Suprapubic skin (tissue), 4 donors: ENCODE measurements at regions not wholly inside any gene's neighbourhood (a gene's known extent, or its start where the extent isn't known, plus 50 kb on each side); places are given as distances from the start of the nearest gene placed in this dataset.

ENCODE experiments used
- DNase-seq, 2 donors: peaks; one replicate each; pipeline ENCODE4 v3.0.0-alpha.2; 2019; ENCODE audit warnings: low spot score in 2 of 2
- H3K27ac ChIP-seq: fragments of 200-600 bp; sonication (generic); one replicate; pipeline ENCODE4 v1.5.1; 2019
- H3K27me3 ChIP-seq: fragments of 200-600 bp; sonication (generic); one replicate; pipeline ENCODE4 v1.5.1; 2019
- H3K36me3 ChIP-seq: fragments of 200-600 bp; sonication (generic); one replicate; pipeline ENCODE4 v1.5.1; 2019
- H3K4me1 ChIP-seq: fragments of 200-600 bp; sonication (generic); one replicate; pipeline ENCODE4 v1.5.1; 2019
- H3K4me3 ChIP-seq: fragments of 200-600 bp; sonication (generic); one replicate; pipeline ENCODE4 v1.5.1; 2019; ENCODE audit warnings: mild to moderate bottlenecking
- H3K9me3 ChIP-seq: fragments of 200-600 bp; sonication (generic); one replicate; pipeline ENCODE4 v1.5.1; 2019
- EP300 ChIP-seq: sonication (generic); formaldehyde crosslinking; IDR thresholded peaks from one replicate; pipeline ENCODE4 v1.6.1; 2017; ENCODE audit warnings: antibody characterized with exemption
- POLR2A ChIP-seq, 2 donors: fragments of 450-650 bp; IDR thresholded peaks; one replicate each; pipeline ENCODE4 v1.6.1; 2017; ENCODE audit warnings: antibody characterized with exemption in 2 of 2, mild to moderate bottlenecking in 2 of 2, moderate library complexity in 2 of 2
- POLR2AphosphoS5 ChIP-seq, 3 donors: sonication (generic); formaldehyde crosslinking; IDR thresholded peaks; one replicate each; pipeline ENCODE4 v1.6.1; 2017; ENCODE audit warnings: antibody characterized with exemption in 3 of 3
- WGBS: methylation state at CpG from one replicate; pipeline ENCODE4 v1.1.5; 2018; 5-methylcytosine and 5-hydroxymethylcytosine counted together
- TF ChIP-seq, protein P1 (sequence below), 2 donors: fragments of 200-600 bp in 1 of 2; fragments of 450-650 bp in 1 of 2; sonication (generic) in 1 of 2; IDR thresholded peaks; one replicate each; pipeline ENCODE4 v1.5.1; 2016 to 2019; ENCODE audit warnings: antibody characterized with exemption in 2 of 2, mild to moderate bottlenecking in 1 of 2, moderate library complexity in 1 of 2

DNA sequence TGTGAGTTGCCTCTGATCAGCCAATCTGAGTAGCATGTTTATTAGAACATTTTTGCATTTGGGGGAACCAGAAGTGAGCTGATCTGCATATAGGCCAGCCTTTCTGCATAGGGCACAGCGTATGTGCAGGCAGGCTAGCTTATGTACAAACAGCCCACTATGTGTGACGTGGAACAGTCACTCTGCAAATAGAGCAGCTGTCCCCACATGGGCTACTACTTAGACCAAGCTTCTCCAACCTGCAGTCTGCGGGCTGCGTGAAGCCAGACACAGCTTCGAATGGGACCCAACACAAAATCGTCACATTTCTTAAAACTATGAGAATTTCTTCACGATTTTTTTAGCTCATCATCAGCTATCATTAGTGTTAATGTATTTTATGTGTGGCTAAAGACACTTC, 134.1 kb upstream of the FAM20C start:
- Histone ChIP-seq H3K27me3 (no peaks in the 10 kb centered on the region), H3K36me3 (no peaks in the 10 kb centered on the region), H3K4me3 (no peak overlapping the region), H3K4me1 (peaks cover 5% of the 10 kb centered on the region), H3K9me3 (no peaks in the 10 kb centered on the region), H3K27ac (no peak overlapping the region)
- WGBS = 85% methylated on average over 7 of the region's 7 CpGs
- DNase-seq = peak in 1 of 2 donors; percentile 35
- TF ChIP-seq POLR2AphosphoS5 (IDR thresholded peaks at IDR 0.05) = no peak

DNA sequence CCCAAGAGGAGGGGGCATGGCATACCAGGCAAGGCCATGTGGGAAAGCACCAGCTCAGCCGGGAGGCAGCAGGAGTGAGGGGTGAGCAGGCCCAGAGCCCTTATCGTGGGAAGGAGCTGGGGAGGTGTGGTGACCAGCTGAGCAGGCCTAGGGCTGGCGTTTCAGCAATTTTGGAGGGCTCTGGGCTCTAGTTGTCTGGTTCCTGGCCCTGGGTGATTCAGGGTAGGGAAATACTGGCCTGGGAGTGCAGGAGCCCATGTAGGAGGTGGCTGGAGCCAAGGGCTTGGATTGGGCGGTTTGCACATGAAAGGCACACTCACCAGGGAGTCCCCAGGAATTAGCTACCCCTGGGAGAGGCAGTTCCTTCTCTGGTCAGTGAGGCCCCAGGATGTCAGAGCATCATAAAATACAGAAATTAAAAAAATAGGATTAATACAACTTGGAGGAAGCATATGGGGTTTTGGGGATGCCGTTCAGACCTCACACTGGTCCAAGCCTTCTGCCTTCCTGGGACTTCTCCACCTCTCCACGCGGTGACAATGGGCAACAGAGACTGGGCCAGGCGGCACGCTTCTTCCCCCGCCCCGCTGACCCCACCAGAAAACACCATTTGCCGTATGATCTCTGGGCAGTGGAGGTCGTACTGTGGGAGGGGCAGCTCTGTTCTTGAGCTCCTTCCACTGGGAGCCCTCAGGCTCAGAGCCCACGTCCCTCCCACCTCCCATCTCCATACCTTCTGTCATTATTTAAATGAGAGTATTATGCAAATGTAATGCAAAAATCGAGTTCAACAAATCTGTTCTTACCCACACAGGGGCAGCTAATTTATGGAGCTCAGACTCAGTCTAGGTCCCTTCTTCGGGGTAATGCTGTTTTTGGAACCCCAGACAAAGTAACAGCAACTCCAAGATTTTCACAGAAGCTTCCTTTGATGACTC, 133.0 kb upstream of the FAM20C start:
- H3K4me1 ChIP-seq = peaks cover 8% of the 10 kb centered on the region
- no peak overlapping the region for H3K4me3 ChIP-seq
- H3K9me3 ChIP-seq = no peaks in the 10 kb centered on the region
- peak in 1 of 2 donors; percentile 55 for DNase-seq
- no peaks in the 10 kb centered on the region for H3K27me3 ChIP-seq
- TF ChIP-seq, protein P1, sequence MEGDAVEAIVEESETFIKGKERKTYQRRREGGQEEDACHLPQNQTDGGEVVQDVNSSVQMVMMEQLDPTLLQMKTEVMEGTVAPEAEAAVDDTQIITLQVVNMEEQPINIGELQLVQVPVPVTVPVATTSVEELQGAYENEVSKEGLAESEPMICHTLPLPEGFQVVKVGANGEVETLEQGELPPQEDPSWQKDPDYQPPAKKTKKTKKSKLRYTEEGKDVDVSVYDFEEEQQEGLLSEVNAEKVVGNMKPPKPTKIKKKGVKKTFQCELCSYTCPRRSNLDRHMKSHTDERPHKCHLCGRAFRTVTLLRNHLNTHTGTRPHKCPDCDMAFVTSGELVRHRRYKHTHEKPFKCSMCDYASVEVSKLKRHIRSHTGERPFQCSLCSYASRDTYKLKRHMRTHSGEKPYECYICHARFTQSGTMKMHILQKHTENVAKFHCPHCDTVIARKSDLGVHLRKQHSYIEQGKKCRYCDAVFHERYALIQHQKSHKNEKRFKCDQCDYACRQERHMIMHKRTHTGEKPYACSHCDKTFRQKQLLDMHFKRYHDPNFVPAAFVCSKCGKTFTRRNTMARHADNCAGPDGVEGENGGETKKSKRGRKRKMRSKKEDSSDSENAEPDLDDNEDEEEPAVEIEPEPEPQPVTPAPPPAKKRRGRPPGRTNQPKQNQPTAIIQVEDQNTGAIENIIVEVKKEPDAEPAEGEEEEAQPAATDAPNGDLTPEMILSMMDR (IDR thresholded peaks at IDR 0.05) = no peak
- no peak for TF ChIP-seq EP300
- no peak for TF ChIP-seq POLR2A (IDR thresholded peaks at IDR 0.05)
- no peak for TF ChIP-seq POLR2AphosphoS5 (IDR thresholded peaks at IDR 0.05)
- H3K27ac ChIP-seq = no peak overlapping the region
- no peaks in the 10 kb centered on the region for H3K36me3 ChIP-seq
- 74% methylated on average over 16 of the region's 16 CpGs for WGBS

DNA sequence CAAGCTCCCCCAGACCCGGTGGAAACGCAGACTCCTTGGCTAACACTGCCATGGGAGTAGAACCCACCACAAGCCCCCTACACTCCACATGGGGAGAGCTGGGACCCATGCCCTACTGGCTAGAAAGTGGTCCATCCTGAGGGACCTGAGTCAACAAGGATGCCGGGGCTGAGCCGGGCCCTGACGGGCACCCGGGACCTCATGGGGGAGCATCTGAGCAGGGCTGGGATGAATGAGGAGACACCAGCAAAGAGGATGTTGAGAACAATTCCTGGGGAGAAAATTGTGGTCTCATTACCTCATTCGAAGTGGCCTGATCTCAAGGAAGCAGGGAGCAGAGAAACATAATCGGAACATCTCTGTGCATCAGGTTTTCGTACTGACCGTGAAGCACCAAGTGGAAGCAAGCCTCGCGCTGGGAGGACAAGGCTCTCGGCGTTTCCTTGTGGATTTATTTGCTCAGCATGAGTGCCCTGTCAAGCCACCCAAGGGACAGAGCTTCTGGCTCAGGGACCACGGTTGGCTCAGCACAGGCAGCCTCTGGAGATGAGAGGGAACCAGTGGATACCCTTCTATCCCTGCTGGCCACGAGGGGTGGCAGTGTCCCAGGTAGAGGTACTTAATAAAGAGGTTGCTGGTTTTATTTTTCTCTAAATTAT, 132.2 kb upstream of the FAM20C start:
- H3K9me3 ChIP-seq = no peaks in the 10 kb centered on the region
- H3K36me3 ChIP-seq = no peaks in the 10 kb centered on the region
- no peaks in the 10 kb centered on the region for H3K27me3 ChIP-seq
- peak; percentile 44 to 48 for DNase-seq
- H3K27ac ChIP-seq = no peak overlapping the region
- peaks cover 16% of the 10 kb centered on the region for H3K4me1 ChIP-seq
- TF ChIP-seq EP300 = no peak
- no peak for TF ChIP-seq POLR2A (IDR thresholded peaks at IDR 0.05)
- TF ChIP-seq, protein P1 (IDR thresholded peaks at IDR 0.05) = no peak
- TF ChIP-seq POLR2AphosphoS5 (IDR thresholded peaks at IDR 0.05) = no peak
- WGBS = 81% methylated on average over 13 of the region's 16 CpGs
- H3K4me3 ChIP-seq = no peak overlapping the region

DNA sequence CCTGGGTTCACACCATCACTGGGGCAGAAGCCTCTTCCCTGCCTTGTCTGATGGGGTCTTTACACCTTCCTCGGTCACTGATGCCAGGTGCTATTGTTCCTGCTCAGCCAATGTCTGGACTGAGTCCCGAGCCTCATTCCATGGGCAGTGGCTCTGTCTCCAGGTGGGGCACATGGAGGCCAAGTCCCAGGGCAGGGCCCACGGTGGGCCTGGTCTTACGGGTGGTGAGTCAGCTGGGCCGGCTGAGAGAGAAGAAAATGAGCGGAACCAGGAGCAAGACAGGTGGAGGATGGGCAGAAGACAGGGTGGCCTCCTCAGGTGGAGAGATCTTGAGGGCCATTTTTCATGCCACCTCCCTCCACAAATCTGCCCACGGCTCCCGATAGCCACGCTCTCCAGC, 131.7 kb upstream of the FAM20C start:
- Histone ChIP-seq H3K36me3 (no peaks in the 10 kb centered on the region), H3K9me3 (no peaks in the 10 kb centered on the region), H3K27me3 (no peaks in the 10 kb centered on the region), H3K4me1 (peaks cover 16% of the 10 kb centered on the region), H3K27ac (no peak overlapping the region), H3K4me3 (no peak overlapping the region)
- TF ChIP-seq, protein P1 (IDR thresholded peaks at IDR 0.05) = no peak
- TF ChIP-seq POLR2A (IDR thresholded peaks at IDR 0.05) (no peak), EP300 (no peak)
- WGBS = 95% methylated on average over 9 of the region's 9 CpGs
- peak; percentile 30 to 72 for DNase-seq

DNA sequence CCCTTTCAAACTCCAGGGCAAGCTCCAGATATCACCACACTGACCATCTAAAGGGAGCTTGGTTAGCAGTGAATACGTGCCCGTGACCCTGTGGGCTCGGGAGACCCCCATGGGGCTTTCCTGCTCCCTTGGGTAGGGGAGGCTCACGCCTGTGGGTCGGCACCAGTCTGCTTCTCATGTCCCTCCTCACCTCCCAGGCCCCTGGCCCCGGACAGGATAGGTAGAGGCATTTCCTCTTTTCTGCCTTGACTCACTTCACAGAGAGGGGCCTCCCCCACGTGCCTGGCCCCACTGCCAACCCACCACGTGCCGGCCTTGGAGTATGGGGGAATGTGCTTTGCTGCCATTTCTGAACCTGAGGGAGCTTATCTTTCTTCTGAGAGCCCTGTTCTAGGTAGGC, 131.3 kb upstream of the FAM20C start:
- H3K9me3 ChIP-seq = no peaks in the 10 kb centered on the region
- no peak overlapping the region for H3K27ac ChIP-seq
- 80% methylated on average over 9 of the region's 9 CpGs for WGBS
- DNase-seq = peak; percentile 49 to 70
- H3K36me3 ChIP-seq = no peaks in the 10 kb centered on the region
- peaks cover 16% of the 10 kb centered on the region for H3K4me1 ChIP-seq
- no peak overlapping the region for H3K4me3 ChIP-seq
- no peaks in the 10 kb centered on the region for H3K27me3 ChIP-seq
- TF ChIP-seq, protein P1 (IDR thresholded peaks at IDR 0.05) = no peak
- no peak for TF ChIP-seq EP300
- no peak for TF ChIP-seq POLR2A (IDR thresholded peaks at IDR 0.05)
- no peak for TF ChIP-seq POLR2AphosphoS5 (IDR thresholded peaks at IDR 0.05)
